Natural killer cell (primary cell): ENCODE measurements at regions not wholly inside any gene's neighbourhood (a gene's known extent, or its start where the extent isn't known, plus 50 kb on each side); places are given as distances from the start of the nearest gene placed in this dataset.
"Not testable (repeated sequence)": the region's sequence is repeated elsewhere in the genome, so short reads cannot be mapped to it uniquely, and the experiment has no call there.

ENCODE experiments used
- ATAC-seq, 3 donors: fragments of 150-1000 bp in 2 of 3; fragments of 200-7000 bp in 1 of 3; cut with Tn5 transposase; 1 replicate in 1 of 3; 2 replicates in 2 of 3; pipeline ENCODE4 v1.10.0; 2021; ENCODE audit warnings: mild to moderate bottlenecking in 2 of 3, moderate library complexity in 2 of 3
- DNase-seq, 2 donors: peaks; one replicate each; pipeline versions ENCODE4 v3.0.0 to v3.0.0-alpha.2; 2013 to 2021; ENCODE audit warnings: mixed read lengths in 1 of 2
- H3K27ac ChIP-seq: one replicate; pipeline ENCODE4 v1.5.1; 2013; ENCODE audit warnings: mild to moderate bottlenecking, low read length
- H3K27me3 ChIP-seq: one replicate; pipeline ENCODE4 v1.6.1; 2013; ENCODE audit warnings: low read length; ENCODE audit not compliant: control insufficient read depth, insufficient read depth
- H3K36me3 ChIP-seq: one replicate; pipeline ENCODE4 v1.6.1; 2013; ENCODE audit warnings: low read length; ENCODE audit not compliant: control insufficient read depth, insufficient read depth
- H3K4me1 ChIP-seq: one replicate; pipeline ENCODE4 v1.6.1; 2013; ENCODE audit warnings: low read length; ENCODE audit not compliant: control insufficient read depth, insufficient read depth
- H3K4me3 ChIP-seq: one replicate; pipeline ENCODE4 v1.5.1; 2013; ENCODE audit warnings: low read length
- H3K9me3 ChIP-seq: one replicate; pipeline ENCODE4 v1.6.1; 2013; ENCODE audit warnings: low read length; ENCODE audit not compliant: control insufficient read depth, insufficient read depth
- H3K27ac Mint-ChIP-seq, 2 donors: one replicate each; pipeline ENCODE4 v1.8.0; 2022; ENCODE audit warnings: mild to moderate bottlenecking in 2 of 2, mixed read lengths in 2 of 2, moderate library complexity in 1 of 2
- H3K27me3 Mint-ChIP-seq, 2 donors: one replicate each; pipeline ENCODE4 v1.8.0; 2022; ENCODE audit warnings: low read depth in 2 of 2, mixed read lengths in 2 of 2
- H3K36me3 Mint-ChIP-seq: one replicate; pipeline ENCODE4 v1.8.0; 2022; ENCODE audit warnings: mixed read lengths
- H3K4me1 Mint-ChIP-seq, 2 donors: one replicate each; pipeline ENCODE4 v1.8.0; 2022; ENCODE audit warnings: mixed read lengths in 2 of 2
- H3K4me3 Mint-ChIP-seq: one replicate; pipeline ENCODE4 v1.8.0; 2022; ENCODE audit warnings: mild to moderate bottlenecking, moderate library complexity, mixed read lengths
- H3K9me3 Mint-ChIP-seq, 2 donors: one replicate each; pipeline ENCODE4 v1.8.0; 2022; ENCODE audit warnings: mixed read lengths in 2 of 2
- WGBS: methylation state at CpG from one replicate; pipeline ENCODE4 v1.1.7; 2013; ENCODE audit warnings: missing lambda C conversion rate; ENCODE audit not compliant: insufficient coverage; 5-methylcytosine and 5-hydroxymethylcytosine counted together
- intact Hi-C: fragments of 100-400 bp; cut with micrococcal nuclease; formaldehyde crosslinking; loops from one replicate; pipeline ENCODE4 v1.14.2; 2022
- TF ChIP-seq, protein P1 (sequence below): fragments of 200-600 bp; IDR thresholded peaks from one replicate; pipeline ENCODE4 v1.8.0; 2022; ENCODE audit warnings: antibody characterized with exemption

DNA sequence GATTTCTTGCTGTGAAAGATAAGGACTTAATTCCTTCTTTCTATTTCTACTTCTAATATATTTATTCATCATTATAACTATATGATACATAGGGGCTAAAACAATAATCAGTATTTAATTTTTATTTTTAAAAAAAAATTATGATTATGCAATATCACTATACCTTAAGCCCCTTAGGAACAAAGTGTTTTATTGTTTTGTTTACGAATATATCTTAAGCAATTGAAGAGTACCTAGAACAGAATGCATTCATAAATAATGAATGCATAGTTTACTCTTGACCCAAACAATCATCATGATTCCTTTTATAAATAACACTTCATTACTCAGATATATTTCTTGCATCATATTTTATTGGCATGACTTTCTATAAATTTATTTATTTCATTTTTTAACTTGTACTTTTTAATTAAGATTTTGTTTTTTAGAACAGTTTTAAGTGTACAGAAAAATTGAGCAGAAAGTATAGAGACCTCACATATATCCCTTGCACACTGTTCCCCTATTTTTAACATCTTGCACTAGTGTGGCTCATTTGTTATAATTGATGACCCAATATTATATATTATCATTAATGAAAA is 339.9 kb upstream of the SPRY2 start:
- no peak overlapping the region for H3K4me3 Mint-ChIP-seq
- peaks cover 4 to 5% of the 10 kb centered on the region in 2 donors for H3K9me3 Mint-ChIP-seq
- DNase-seq (no peak), ATAC-seq (no peak)
- H3K27me3 Mint-ChIP-seq: peaks cover 4 to 5% of the 10 kb centered on the region in 2 donors
- peaks cover 6 to 8% of the 10 kb centered on the region in 2 donors for H3K4me1 Mint-ChIP-seq
- no peak overlapping the region for H3K4me3 ChIP-seq
- intact Hi-C loops: no loop called here
- no peak overlapping the region for H3K27ac Mint-ChIP-seq
- no peaks in the 10 kb centered on the region for H3K9me3 ChIP-seq
- no peaks in the 10 kb centered on the region for H3K27me3 ChIP-seq
- H3K27ac ChIP-seq: no peak overlapping the region
- TF ChIP-seq, protein P1, sequence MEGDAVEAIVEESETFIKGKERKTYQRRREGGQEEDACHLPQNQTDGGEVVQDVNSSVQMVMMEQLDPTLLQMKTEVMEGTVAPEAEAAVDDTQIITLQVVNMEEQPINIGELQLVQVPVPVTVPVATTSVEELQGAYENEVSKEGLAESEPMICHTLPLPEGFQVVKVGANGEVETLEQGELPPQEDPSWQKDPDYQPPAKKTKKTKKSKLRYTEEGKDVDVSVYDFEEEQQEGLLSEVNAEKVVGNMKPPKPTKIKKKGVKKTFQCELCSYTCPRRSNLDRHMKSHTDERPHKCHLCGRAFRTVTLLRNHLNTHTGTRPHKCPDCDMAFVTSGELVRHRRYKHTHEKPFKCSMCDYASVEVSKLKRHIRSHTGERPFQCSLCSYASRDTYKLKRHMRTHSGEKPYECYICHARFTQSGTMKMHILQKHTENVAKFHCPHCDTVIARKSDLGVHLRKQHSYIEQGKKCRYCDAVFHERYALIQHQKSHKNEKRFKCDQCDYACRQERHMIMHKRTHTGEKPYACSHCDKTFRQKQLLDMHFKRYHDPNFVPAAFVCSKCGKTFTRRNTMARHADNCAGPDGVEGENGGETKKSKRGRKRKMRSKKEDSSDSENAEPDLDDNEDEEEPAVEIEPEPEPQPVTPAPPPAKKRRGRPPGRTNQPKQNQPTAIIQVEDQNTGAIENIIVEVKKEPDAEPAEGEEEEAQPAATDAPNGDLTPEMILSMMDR: no peak
- H3K36me3 ChIP-seq: no peaks in the 10 kb centered on the region
- no CpG with 5 or more reads among the region's 1 CpG for WGBS
- H3K36me3 Mint-ChIP-seq: peaks cover 11% of the 10 kb centered on the region
- H3K4me1 ChIP-seq: no peaks in the 10 kb centered on the region

DNA sequence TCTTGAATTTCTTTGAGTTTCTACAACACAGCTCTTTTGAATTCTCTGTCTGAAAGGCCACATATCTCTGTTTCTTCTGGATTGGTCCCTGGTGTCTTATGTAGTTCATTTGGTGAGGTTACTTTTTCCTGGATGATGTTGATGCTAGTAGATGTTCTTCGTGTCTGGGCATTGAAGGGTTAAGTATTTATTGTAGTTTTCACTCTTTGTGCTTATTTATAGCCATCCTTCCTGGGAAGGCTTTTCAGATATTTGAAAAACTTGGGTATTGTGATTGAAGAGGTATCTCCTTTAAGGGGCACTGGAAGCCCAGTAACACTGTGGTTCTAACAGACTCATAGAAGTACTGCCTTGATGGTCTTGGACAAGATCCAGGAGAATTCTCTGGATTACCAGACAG is 338.5 kb upstream of the SPRY2 start:
- H3K27me3 ChIP-seq: no peaks in the 10 kb centered on the region
- no peak for ATAC-seq
- no peaks in the 10 kb centered on the region for H3K9me3 ChIP-seq
- no peak overlapping the region for H3K27ac ChIP-seq
- H3K4me3 ChIP-seq: no peak overlapping the region
- no peaks in the 10 kb centered on the region for H3K4me1 ChIP-seq
- intact Hi-C loops: no loop called here
- no peak overlapping the region for H3K27ac Mint-ChIP-seq
- no peaks in the 10 kb centered on the region for H3K36me3 ChIP-seq
- WGBS: 75% methylated on average over 1 of the region's 1 CpG
- H3K27me3 Mint-ChIP-seq: peaks cover 2 to 5% of the 10 kb centered on the region in 2 donors
- DNase-seq: no peak
- H3K4me1 Mint-ChIP-seq: peaks cover 6 to 8% of the 10 kb centered on the region in 2 donors
- H3K4me3 Mint-ChIP-seq: no peak overlapping the region
- peaks cover 4 to 5% of the 10 kb centered on the region in 2 donors for H3K9me3 Mint-ChIP-seq
- peaks cover 11% of the 10 kb centered on the region for H3K36me3 Mint-ChIP-seq
- TF ChIP-seq, protein P1: no peak

DNA sequence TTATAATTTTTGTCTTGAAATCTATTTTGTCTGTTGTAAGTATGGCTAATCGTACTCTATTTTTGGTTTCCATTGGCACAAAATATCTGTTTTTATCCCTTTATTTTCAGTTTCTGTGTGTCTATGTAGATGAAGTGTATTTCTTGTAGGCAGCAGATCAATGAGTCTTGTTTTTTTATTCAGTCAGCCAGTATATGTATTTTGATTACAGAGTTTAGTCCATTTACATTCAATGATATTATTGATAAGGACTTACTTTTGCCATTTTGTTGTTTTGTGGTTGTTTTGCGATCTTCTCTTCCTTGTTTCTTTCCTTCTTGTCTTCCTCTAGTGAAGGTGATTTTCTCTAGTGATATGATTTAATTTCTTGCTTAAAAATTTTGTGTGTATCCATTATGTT is 336.3 kb upstream of the SPRY2 start:
- H3K36me3 Mint-ChIP-seq: peaks cover 20% of the 10 kb centered on the region
- TF ChIP-seq, protein P1: no peak
- H3K27me3 Mint-ChIP-seq: no peaks in the 10 kb centered on the region
- WGBS: no CpG with 5 or more reads among the region's 2 CpGs
- peaks cover 4 to 7% of the 10 kb centered on the region in 2 donors for H3K9me3 Mint-ChIP-seq
- H3K27ac Mint-ChIP-seq: no peak overlapping the region
- Histone ChIP-seq H3K36me3 (no peaks in the 10 kb centered on the region), H3K4me3 (no peak overlapping the region), H3K27ac (no peak overlapping the region), H3K4me1 (no peaks in the 10 kb centered on the region), H3K9me3 (no peaks in the 10 kb centered on the region), H3K27me3 (no peaks in the 10 kb centered on the region)
- no peak for DNase-seq
- no peak overlapping the region for H3K4me3 Mint-ChIP-seq
- intact Hi-C loops: no loop called here
- peaks cover 6 to 8% of the 10 kb centered on the region in 2 donors for H3K4me1 Mint-ChIP-seq
- ATAC-seq: no peak

DNA sequence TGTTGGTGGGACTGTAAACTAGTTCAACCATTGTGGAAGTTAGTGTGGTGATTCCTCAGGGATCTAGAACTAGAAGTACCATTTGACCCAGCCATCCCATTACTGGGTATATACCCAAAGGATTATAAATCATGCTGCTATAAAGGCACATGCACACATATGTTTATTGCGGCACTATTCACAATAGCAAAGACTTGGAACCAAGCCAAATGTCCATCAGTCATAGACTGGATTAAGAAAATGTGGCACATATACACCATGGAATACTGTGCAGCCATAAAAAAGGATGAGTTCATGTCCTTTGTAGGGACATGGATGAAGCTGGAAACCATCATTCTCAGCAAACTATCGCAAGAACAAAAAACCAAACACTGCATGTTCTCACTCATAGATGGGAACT is 334.5 kb upstream of the SPRY2 start:
- H3K4me3 Mint-ChIP-seq, H3K27me3 Mint-ChIP-seq, H3K27ac ChIP-seq, H3K9me3 ChIP-seq, H3K27ac Mint-ChIP-seq, H3K27me3 ChIP-seq, H3K36me3 ChIP-seq, H3K4me1 ChIP-seq, H3K9me3 Mint-ChIP-seq, intact Hi-C loops, H3K4me1 Mint-ChIP-seq, ATAC-seq, DNase-seq, H3K4me3 ChIP-seq: not testable (repeated sequence)
- no CpG with 5 or more reads among the region's 2 CpGs for WGBS
- peaks cover 23% of the 10 kb centered on the region for H3K36me3 Mint-ChIP-seq
